Right renal cortex interstitium (tissue), 3 donors: ENCODE measurements at regions not wholly inside any gene's neighbourhood (a gene's known extent, or its start where the extent isn't known, plus 50 kb on each side); places are given as distances from the start of the nearest gene placed in this dataset.
"Not testable (repeated sequence)": the region's sequence is repeated elsewhere in the genome, so short reads cannot be mapped to it uniquely, and the experiment has no call there.

ENCODE experiments used
- DNase-seq, 3 donors: peaks; one replicate each; pipeline ENCODE4 v3.0.0-alpha.2; 2013; ENCODE audit warnings: low read depth in 3 of 3, low spot score in 2 of 3

- DNase-seq = no peak
Observed at GRCh38 chr5:105057001-105057436, 1494.4 kb upstream of the NUDT12 start.

GRCh38 chr5:105054406-105054805, 1491.8 kb upstream of the NUDT12 start:
- no peak for DNase-seq

DNA sequence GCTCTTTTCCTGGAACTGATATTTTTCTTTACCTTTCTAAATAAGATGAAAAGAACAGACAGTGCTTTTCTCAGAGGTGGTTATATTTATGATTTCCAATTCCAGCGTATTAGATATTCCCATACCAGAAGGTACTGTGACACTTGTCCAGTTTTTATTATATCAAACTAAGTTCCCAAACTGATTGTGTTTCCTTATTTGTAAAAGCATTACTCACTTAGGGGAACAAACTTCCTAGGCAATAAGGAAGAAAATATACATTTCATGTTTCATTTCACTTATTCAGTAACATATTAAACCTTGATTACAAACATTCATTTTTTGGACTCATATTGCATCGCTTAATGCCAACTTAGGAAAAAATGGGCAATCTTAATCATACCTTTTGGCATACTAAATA, 1480.0 kb upstream of the NUDT12 start:
- DNase-seq = no peak

DNA sequence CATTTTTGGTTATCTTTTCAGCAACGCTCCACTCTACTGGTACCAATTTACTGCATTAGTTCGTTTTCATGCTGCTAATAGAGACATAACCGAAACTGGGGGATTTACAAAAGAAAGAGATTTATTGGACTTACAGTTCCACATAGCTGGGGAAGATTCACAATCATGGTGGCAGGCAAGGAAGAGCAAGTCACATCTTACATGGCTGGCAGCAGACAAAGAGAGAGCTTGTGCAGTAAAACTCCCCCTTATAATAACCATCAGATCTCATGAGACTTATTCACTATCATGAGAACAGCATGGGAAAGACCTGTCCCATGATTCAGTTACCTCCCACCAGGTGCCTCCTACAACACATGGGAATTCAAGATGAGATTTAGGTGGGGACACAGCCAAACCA, 1474.2 kb upstream of the NUDT12 start:
- DNase-seq = not testable (repeated sequence)

- DNase-seq = no peak
Observed at GRCh38 chr5:105034401-105034763, 1471.8 kb upstream of the NUDT12 start.

DNA sequence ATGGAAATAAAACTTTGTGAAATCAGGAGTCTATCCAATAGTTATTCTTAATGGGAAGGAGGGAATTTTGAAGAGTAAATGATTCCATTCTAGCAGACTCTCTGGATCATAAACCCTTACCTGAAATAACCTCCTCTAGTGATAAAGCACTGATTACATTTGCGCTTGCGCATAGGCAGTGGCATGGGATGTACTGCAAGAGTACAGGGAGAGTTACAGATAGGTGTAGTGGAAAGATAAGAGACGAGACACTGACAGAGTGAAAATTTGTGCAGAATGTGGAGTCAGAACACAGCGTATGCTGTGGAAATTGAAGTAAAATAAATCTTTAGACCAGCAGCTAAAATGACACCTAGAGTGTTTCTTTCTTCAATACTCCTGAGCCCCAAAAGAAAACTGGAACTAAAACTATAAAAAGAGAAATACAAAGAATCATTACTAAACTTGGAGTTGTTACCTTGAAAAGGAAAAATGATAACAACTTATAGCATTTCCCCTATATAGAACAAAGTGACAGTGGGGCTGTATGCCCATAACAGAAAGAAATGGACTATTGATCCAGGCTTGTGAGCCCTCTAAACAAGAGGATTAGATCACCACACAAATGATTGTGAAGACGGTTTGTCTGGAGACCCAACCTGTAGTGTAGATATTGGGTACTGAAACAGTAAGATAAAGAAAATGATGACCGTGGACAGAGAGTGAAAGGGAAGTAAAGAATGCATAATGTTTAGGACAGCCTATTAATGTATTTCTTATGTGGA, 1471.2 kb upstream of the NUDT12 start:
- DNase-seq = no peak

- no peak for DNase-seq
Observed at GRCh38 chr5:105032917-105033316, 1470.3 kb upstream of the NUDT12 start.

GRCh38 chr5:105030153-105030552, 1467.6 kb upstream of the NUDT12 start:
- no peak for DNase-seq

- no peak for DNase-seq
Observed at GRCh38 chr5:105015098-105015497, 1452.5 kb upstream of the NUDT12 start.

DNA sequence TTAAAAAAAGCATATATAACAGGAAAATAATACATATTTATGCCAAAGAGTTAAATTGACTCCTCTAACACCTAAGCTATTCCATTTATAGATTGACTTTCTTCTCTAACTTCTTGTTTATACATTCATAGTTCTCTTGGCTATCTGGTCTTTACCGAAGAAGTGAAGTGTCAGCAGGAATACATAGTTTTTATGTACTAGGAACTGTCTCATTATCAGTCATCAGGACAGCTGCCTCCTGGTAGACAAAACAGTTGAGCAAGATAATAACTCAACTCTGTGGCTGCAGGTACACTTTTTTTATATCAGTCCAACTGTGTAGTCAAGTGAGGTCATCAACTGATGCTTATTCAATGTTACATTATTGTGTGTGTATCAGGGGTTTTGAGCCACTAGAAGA, 1436.0 kb upstream of the NUDT12 start:
- DNase-seq = no peak

DNA sequence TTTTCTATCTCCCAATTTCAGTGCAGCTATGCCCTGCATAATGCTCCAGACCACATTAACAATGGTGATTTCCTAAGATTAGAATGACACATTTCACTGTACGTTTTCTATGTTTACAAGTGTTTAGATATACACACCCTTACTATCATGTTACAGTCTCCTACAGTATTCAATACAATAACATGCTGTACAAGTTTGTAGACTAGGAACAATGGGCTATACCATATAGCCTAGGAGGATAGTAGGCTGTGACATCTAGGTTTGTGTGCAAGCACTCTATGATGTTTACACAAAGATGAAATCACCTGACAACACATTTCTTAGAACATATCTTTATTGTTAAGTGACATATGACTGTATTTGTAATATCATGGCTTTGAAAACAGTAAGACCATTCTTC, 1435.6 kb upstream of the NUDT12 start:
- DNase-seq = no peak

- no peak for DNase-seq
Observed at GRCh38 chr5:104987074-104987473, 1424.5 kb upstream of the NUDT12 start.

GRCh38 chr5:104977529-104977928, 1414.9 kb upstream of the NUDT12 start:
- DNase-seq = no peak

- no peak for DNase-seq
Observed at GRCh38 chr5:104967806-104968410, 1405.3 kb upstream of the NUDT12 start.

- DNase-seq = no peak
Observed at GRCh38 chr5:104965006-104965405, 1402.4 kb upstream of the NUDT12 start.

DNA sequence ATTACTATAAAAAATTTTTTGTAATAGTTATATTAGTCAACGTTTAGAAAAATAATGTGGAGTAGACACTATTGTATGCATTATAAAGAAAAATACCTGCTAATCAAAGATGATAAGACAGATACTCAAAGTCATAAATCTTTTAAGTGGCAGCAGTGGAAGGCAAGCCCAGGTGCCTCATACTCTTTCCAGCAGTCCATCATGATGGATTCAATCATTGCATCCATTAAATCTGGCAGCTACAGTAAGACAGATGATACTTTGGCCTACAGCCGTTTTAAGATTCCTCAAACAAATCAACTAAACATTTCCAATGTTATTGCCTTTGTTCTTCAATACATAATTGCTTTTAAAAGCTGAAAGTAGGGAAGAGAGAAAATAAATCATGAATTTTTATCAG, 1392.9 kb upstream of the NUDT12 start:
- no peak for DNase-seq

DNA sequence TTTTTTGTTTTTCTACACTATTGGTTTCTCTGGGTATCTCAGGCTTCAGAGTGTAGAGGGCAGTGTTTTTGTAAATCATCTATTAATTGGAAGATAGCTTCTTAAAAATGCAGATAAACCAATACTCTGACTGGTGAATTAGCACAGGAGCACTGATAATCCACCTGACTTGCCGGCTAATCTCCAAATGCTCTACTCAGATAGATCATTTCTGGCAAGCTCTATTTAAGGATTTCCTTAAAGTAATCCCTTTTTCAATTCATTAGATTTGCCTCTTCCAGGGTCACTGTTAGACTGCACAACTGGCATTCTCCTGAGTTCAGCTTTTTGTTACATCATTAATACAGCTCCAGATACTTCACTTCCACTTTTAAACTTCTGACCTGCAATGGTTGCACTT, 1390.3 kb upstream of the NUDT12 start:
- no peak for DNase-seq

GRCh38 chr5:104951829-104952228, 1389.2 kb upstream of the NUDT12 start:
- no peak for DNase-seq

DNA sequence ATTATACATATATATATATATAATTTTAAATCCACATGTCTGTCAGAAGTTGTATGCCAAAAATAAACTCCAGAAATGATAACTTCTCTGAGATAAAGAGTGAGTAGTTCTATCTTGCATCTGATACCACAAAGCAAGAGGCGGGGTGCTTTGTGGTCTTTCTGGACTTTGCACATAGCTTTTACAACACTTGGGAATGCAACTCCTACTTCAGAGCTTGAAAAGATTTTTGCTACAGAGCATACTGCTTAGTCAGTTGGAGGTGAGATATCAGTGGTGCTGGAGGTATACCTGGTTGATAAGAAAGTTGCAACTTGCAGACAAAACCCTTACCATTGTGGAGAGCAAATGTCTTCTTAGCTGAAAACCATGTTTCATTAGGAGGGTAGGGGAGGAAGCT, 1384.5 kb upstream of the NUDT12 start:
- no peak for DNase-seq

- no peak for DNase-seq
Observed at GRCh38 chr5:104942735-104943134, 1380.1 kb upstream of the NUDT12 start.

GRCh38 chr5:104941030-104941645, 1378.5 kb upstream of the NUDT12 start:
- no peak for DNase-seq

- DNase-seq = no peak
Observed at GRCh38 chr5:104937598-104937997, 1375.0 kb upstream of the NUDT12 start.
